ENCODE measurements at regions not wholly inside any gene's neighbourhood (a gene's known extent, or its start where the extent isn't known, plus 50 kb on each side); places are given as distances from the start of the nearest gene placed in this dataset.

DNA sequence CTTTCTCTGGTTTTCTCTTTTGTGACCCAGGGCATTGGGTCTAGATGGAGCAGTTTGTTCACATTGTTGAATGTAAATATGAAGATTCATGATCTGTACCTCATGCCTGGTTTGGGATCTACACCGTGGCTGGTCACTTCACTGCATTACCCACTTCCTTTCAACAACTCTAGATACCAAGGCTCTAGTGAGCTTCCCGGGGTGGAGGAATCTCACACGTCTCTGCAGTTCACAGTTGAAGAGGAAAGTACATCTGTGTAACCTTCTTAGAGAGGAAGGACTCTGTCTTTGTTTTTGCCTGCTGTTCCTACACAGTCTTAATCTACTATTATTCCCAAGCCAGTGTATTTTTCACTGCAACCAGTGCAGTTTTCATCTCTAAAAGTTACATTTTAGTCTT is 574.8 kb downstream of the MBD2 start:
- H3K27ac ChIP-seq, result no peak overlapping the region
- no peaks in the 10 kb centered on the region for H3K36me3 ChIP-seq
- no peak for ATAC-seq
- H3K27me3 ChIP-seq, result no peaks in the 10 kb centered on the region
- TF ChIP-seq, protein P1, sequence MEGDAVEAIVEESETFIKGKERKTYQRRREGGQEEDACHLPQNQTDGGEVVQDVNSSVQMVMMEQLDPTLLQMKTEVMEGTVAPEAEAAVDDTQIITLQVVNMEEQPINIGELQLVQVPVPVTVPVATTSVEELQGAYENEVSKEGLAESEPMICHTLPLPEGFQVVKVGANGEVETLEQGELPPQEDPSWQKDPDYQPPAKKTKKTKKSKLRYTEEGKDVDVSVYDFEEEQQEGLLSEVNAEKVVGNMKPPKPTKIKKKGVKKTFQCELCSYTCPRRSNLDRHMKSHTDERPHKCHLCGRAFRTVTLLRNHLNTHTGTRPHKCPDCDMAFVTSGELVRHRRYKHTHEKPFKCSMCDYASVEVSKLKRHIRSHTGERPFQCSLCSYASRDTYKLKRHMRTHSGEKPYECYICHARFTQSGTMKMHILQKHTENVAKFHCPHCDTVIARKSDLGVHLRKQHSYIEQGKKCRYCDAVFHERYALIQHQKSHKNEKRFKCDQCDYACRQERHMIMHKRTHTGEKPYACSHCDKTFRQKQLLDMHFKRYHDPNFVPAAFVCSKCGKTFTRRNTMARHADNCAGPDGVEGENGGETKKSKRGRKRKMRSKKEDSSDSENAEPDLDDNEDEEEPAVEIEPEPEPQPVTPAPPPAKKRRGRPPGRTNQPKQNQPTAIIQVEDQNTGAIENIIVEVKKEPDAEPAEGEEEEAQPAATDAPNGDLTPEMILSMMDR (IDR thresholded peaks at IDR 0.05), result no peak
- TF ChIP-seq POLR2A (IDR thresholded peaks at IDR 0.05), result no peak
- intact Hi-C loops (cut with DNase I), result loop anchor here in 1 of 10 donors (10.0 kb wide), 1 partner anchor 55 kb away; no protein-coding TSS in a partner anchor
- 16 to 23% (median 21%) methylated on average over 3 of the region's 3 CpGs for WGBS, 4 donors
- H3K4me3 ChIP-seq, result no peak overlapping the region
- no peak for DNase-seq
- H3K4me1 ChIP-seq, result peaks cover 0 to 7% (median 0%) of the 10 kb centered on the region in 12 donors
- no peaks in the 10 kb centered on the region for H3K9me3 ChIP-seq

- Histone ChIP-seq H3K27ac (no peak overlapping the region), H3K36me3 (no peaks in the 10 kb centered on the region), H3K4me1 (peaks cover 0 to 11% (median 0%) of the 10 kb centered on the region in 12 donors), H3K4me3 (no peak overlapping the region), H3K27me3 (no peaks in the 10 kb centered on the region), H3K9me3 (peaks cover 0 to 18% (median 0%) of the 10 kb centered on the region in 12 donors)
- no peak for DNase-seq
- intact Hi-C loops (cut with DNase I), result no loop called here
- peak in 2 of 4 donors; percentile 33 to 34 for ATAC-seq
- 39 to 53% (median 46%) methylated on average over 2 of the region's 2 CpGs for WGBS, 4 donors
- TF ChIP-seq, protein P1 (IDR thresholded peaks at IDR 0.05), result no peak
- no peak for TF ChIP-seq POLR2A (IDR thresholded peaks at IDR 0.05)
Measured at GRCh38 chr18:53644799-53645471, 579.5 kb downstream of the MBD2 start.

- DNase-seq, result peak; percentile 44 to 71 (median 59)
- peak overlapping the region in 5 of 12 donors; percentile 26 to 62 (median 50) for H3K27ac ChIP-seq
Measured at GRCh38 chr18:53639687-53640086, 584.8 kb downstream of the MBD2 start.

DNA sequence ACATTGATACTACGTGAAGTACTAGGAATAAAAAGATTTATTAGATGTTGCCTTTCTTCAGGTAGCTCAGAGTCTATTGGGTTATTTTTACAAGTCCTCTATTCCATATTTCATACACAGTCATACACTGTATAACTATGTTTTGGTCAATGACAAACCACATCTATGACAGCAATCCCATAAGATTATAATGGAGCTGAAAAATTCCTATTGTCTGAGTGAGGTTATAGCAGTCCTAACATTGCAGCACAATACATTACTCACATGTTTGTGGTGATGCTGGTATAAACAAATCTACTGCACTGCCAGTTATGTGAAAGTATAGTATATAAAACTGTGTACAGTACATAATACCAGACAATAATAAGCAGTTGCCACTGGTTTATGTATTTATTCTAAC is 595.1 kb downstream of the MBD2 start:
- DNase-seq (no peak), ATAC-seq (no peak)
- 77 to 88% (median 83%) methylated on average over 1 of the region's 1 CpG for WGBS, 4 donors
- intact Hi-C loops (cut with DNase I), result loop anchor here in 1 of 10 donors (10.0 kb wide), 1 partner anchor 55 kb away; no protein-coding TSS in a partner anchor
- Histone ChIP-seq H3K9me3 (peaks cover 0 to 10% (median 0%) of the 10 kb centered on the region in 12 donors), H3K4me3 (no peak overlapping the region), H3K27ac (no peak overlapping the region), H3K27me3 (no peaks in the 10 kb centered on the region), H3K36me3 (no peaks in the 10 kb centered on the region), H3K4me1 (no peaks in the 10 kb centered on the region)
- TF ChIP-seq, protein P1 (IDR thresholded peaks at IDR 0.05), result no peak
- TF ChIP-seq POLR2A (IDR thresholded peaks at IDR 0.05), result no peak

More at GRCh38 chr18:53639687-53640086, 584.8 kb downstream of the MBD2 start:
- Histone ChIP-seq H3K4me3 (no peak overlapping the region), H3K4me1 (peaks cover 0 to 6% (median under 1%) of the 10 kb centered on the region in 12 donors), H3K27me3 (no peaks in the 10 kb centered on the region), H3K9me3 (peaks cover 0 to 19% (median 0%) of the 10 kb centered on the region in 12 donors), H3K36me3 (no peaks in the 10 kb centered on the region)
- no peak for TF ChIP-seq POLR2A (IDR thresholded peaks at IDR 0.05)
- TF ChIP-seq, protein P1 (IDR thresholded peaks at IDR 0.05), result no peak
- intact Hi-C loops (cut with DNase I), result no loop called here
- ATAC-seq, result peak; percentile 100
